GM12878 (cell line): ENCODE measurements at regions not wholly inside any gene's neighbourhood (a gene's known extent, or its start where the extent isn't known, plus 50 kb on each side); places are given as distances from the start of the nearest gene placed in this dataset.

ENCODE experiments used
- CBX5 ChIP-seq: sonication (generic); IDR thresholded peaks from 2 replicates; pipeline ENCODE4 v1.6.1; 2016; ENCODE audit warnings: low read depth, moderate library complexity, mild to moderate bottlenecking, inconsistent platforms
- EP300 ChIP-seq, 2 experiments: fragments of 150-350 bp in 1 of 2; IDR thresholded peaks; 2 replicates each; pipeline ENCODE4 v1.6.1; 2011 to 2012; ENCODE audit warnings: low read depth in 2 of 2, low read length in 2 of 2, borderline replicate concordance in 1 of 2, improper control_type of control experiment in 1 of 2, inconsistent platforms in 1 of 2; ENCODE audit not compliant: control insufficient read depth in 1 of 2
- TAF1 ChIP-seq: IDR thresholded peaks from 2 replicates; pipeline ENCODE4 v1.6.1; 2011; ENCODE audit warnings: mild to moderate bottlenecking, low read depth, low read length, borderline replicate concordance
- ZBED1 ChIP-seq: IDR thresholded peaks from 2 replicates; pipeline ENCODE4 v1.6.1; 2016; ENCODE audit warnings: borderline replicate concordance
- ZNF687 ChIP-seq: fragments of 450-650 bp; IDR thresholded peaks from 2 replicates; pipeline ENCODE4 v1.6.1; 2017; ENCODE audit warnings: mild to moderate bottlenecking, moderate library complexity
- TF ChIP-seq, protein P1 (sequence below), 3 experiments: IDR thresholded peaks in 2 of 3; conservative IDR thresholded peaks in 1 of 3; 2 replicates each; pipeline ENCODE4 v1.5.1; 2011; ENCODE audit warnings: low read depth in 3 of 3, low read length in 3 of 3, mild to moderate bottlenecking in 3 of 3, control low read depth in 2 of 3, moderate library complexity in 2 of 3, inconsistent platforms in 1 of 3, mixed read lengths in 1 of 3; ENCODE audit not compliant: control insufficient read depth in 2 of 3, insufficient read depth in 1 of 3; ENCODE audit errors: extremely low read depth in 1 of 3

DNA sequence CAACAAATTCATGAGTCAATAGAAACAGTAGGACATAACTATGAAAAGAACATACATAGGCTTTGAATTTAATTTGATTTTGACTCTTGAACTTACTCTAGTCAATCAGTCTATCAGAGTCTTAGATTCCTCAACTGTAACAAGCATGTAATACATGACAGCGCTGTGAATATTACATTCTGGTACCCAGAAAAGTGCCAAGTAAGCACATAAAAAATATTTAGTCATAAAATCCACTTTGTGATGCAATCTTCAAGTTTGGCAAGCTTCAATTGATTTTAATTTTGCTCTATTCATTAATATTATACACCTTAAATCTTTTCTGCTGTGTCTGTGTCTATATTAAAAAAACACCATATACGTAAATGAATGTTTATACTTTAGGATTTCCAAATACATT, 483.3 kb downstream of the PRR32 start:
- TF ChIP-seq ZBED1 (no peak), EP300 (IDR thresholded peaks at IDR 0.05; ENCODE audit: borderline replicate concordance in 1 of 2, control insufficient read depth in 1 of 2, low read depth in 2 of 2, low read length in 2 of 2) (no peak), CBX5 (no peak), ZNF687 (no peak), TAF1 (no peak)
- TF ChIP-seq, protein P1, sequence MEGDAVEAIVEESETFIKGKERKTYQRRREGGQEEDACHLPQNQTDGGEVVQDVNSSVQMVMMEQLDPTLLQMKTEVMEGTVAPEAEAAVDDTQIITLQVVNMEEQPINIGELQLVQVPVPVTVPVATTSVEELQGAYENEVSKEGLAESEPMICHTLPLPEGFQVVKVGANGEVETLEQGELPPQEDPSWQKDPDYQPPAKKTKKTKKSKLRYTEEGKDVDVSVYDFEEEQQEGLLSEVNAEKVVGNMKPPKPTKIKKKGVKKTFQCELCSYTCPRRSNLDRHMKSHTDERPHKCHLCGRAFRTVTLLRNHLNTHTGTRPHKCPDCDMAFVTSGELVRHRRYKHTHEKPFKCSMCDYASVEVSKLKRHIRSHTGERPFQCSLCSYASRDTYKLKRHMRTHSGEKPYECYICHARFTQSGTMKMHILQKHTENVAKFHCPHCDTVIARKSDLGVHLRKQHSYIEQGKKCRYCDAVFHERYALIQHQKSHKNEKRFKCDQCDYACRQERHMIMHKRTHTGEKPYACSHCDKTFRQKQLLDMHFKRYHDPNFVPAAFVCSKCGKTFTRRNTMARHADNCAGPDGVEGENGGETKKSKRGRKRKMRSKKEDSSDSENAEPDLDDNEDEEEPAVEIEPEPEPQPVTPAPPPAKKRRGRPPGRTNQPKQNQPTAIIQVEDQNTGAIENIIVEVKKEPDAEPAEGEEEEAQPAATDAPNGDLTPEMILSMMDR (IDR thresholded peaks at IDR 0.05 in 2 of 3, conservative IDR thresholded peaks at IDR 0.05 in 1 of 3; ENCODE audit: control insufficient read depth in 2 of 3, extremely low read depth in 1 of 3, insufficient read depth in 1 of 3, low read depth in 3 of 3, low read length in 3 of 3), result no peak
